Panc1 (cell line): ENCODE measurements at regions not wholly inside any gene's neighbourhood (a gene's known extent, or its start where the extent isn't known, plus 50 kb on each side); places are given as distances from the start of the nearest gene placed in this dataset.

ENCODE experiments used
- CTCF ChIP-seq: fragments of 450-650 bp; IDR thresholded peaks from 2 replicates; pipeline ENCODE4 v1.5.1; 2017; ENCODE audit warnings: mild to moderate bottlenecking
- POLR2AphosphoS5 ChIP-seq: IDR thresholded peaks from 2 replicates; pipeline ENCODE4 v1.6.1; 2012; ENCODE audit warnings: mild to moderate bottlenecking, low read depth, low read length, moderate library complexity
- REST ChIP-seq, 2 experiments: IDR thresholded peaks; 2 replicates each; pipeline ENCODE4 v1.6.1; 2011 to 2012; ENCODE audit warnings: low read depth in 2 of 2, control low read depth in 1 of 2, low read length in 1 of 2, mild to moderate bottlenecking in 1 of 2, moderate library complexity in 1 of 2; ENCODE audit not compliant: insufficient read depth in 1 of 2

- no peak for TF ChIP-seq CTCF
- TF ChIP-seq POLR2AphosphoS5 = no peak
- TF ChIP-seq REST (IDR thresholded peaks at IDR 0.05; ENCODE audit: insufficient read depth in 1 of 2, low read depth in 2 of 2, low read length in 1 of 2) = no peak
Observed at GRCh38 chr11:127677660-127678425, 677.3 kb upstream of the KIRREL3 start.
